Neuronal stem cell (in vitro differentiated cells): ENCODE measurements at regions not wholly inside any gene's neighbourhood (a gene's known extent, or its start where the extent isn't known, plus 50 kb on each side); places are given as distances from the start of the nearest gene placed in this dataset.

Experiments
- DNase-seq: peaks from one replicate; pipeline ENCODE4 v3.0.0-alpha.2; 2013; ENCODE audit warnings: low spot score
- H2AFZ ChIP-seq: one replicate; pipeline ENCODE4 v1.6.1; 2013; ENCODE audit warnings: mild to moderate bottlenecking, low read length, inconsistent platforms
- H2AK5ac ChIP-seq: 2 replicates; pipeline ENCODE4 v1.6.1; 2013; ENCODE audit warnings: low read depth, mild to moderate bottlenecking, inconsistent platforms, low read length, moderate library complexity, mixed read lengths
- H2BK120ac ChIP-seq: 2 replicates; pipeline ENCODE4 v1.6.1; 2013; ENCODE audit warnings: low read depth, mild to moderate bottlenecking, inconsistent platforms, low read length, moderate library complexity, mixed read lengths
- H2BK12ac ChIP-seq: one replicate; pipeline ENCODE4 v1.6.1; 2013; ENCODE audit warnings: low read length, inconsistent platforms
- H2BK15ac ChIP-seq: 2 replicates; pipeline ENCODE4 v1.6.1; 2013; ENCODE audit warnings: mild to moderate bottlenecking, low read length, inconsistent platforms, mixed read lengths
- H2BK5ac ChIP-seq: one replicate; pipeline ENCODE4 v1.6.1; 2013; ENCODE audit warnings: inconsistent platforms, mild to moderate bottlenecking, low read length, moderate library complexity
- H3K14ac ChIP-seq: one replicate; pipeline ENCODE4 v1.6.1; 2013; ENCODE audit warnings: low read length, inconsistent platforms
- H3K18ac ChIP-seq: 2 replicates; pipeline ENCODE4 v1.6.1; 2013; ENCODE audit warnings: low read length, inconsistent platforms
- H3K23ac ChIP-seq: 2 replicates; pipeline ENCODE4 v1.6.1; 2013; ENCODE audit warnings: low read depth, mild to moderate bottlenecking, mixed read lengths, low read length, inconsistent platforms; ENCODE audit not compliant: poor library complexity
- H3K27ac ChIP-seq: replicated peaks from 3 replicates; pipeline ENCODE4 v1.5.1; 2013; ENCODE audit warnings: low read length, inconsistent platforms
- H3K27me3 ChIP-seq, 3 experiments: 2 replicates each; pipeline ENCODE4 v1.6.1; 2013; ENCODE audit warnings: low read length in 3 of 3, mild to moderate bottlenecking in 2 of 3, inconsistent platforms in 1 of 3, low read depth in 1 of 3, mixed read lengths in 1 of 3, moderate library complexity in 1 of 3; ENCODE audit not compliant: control insufficient read depth in 3 of 3, insufficient read depth in 3 of 3
- H3K36me3 ChIP-seq, 2 donors: replicated peaks in 1 of 2; 2 replicates each; pipeline ENCODE4 v1.6.1; 2013; ENCODE audit warnings: low read length in 2 of 2; ENCODE audit not compliant: control insufficient read depth in 2 of 2, insufficient read depth in 2 of 2
- H3K4ac ChIP-seq: 2 replicates; pipeline ENCODE4 v1.6.1; 2013; ENCODE audit warnings: inconsistent platforms, mild to moderate bottlenecking, low read length, moderate library complexity
- H3K4me1 ChIP-seq, 2 donors: 1 replicate in 1 of 2; 2 replicates in 1 of 2; pipeline ENCODE4 v1.6.1; 2013; ENCODE audit warnings: low read length in 2 of 2, low read depth in 1 of 2; ENCODE audit not compliant: control insufficient read depth in 2 of 2, insufficient read depth in 1 of 2
- H3K4me2 ChIP-seq: one replicate; pipeline ENCODE4 v1.6.1; 2013; ENCODE audit warnings: mild to moderate bottlenecking, low read length, inconsistent platforms; ENCODE audit not compliant: insufficient read depth, poor library complexity, severe bottlenecking
- H3K4me3 ChIP-seq, 2 donors: 2 replicates each; pipeline ENCODE4 v1.5.1; 2013; ENCODE audit warnings: low read length in 2 of 2, mild to moderate bottlenecking in 2 of 2, inconsistent platforms in 1 of 2, moderate library complexity in 1 of 2
- H3K79me1 ChIP-seq: one replicate; pipeline ENCODE4 v1.6.1; 2013; ENCODE audit warnings: low read depth, mild to moderate bottlenecking, inconsistent platforms, low read length, moderate library complexity
- H3K9ac ChIP-seq: one replicate; pipeline ENCODE4 v1.6.1; 2013; ENCODE audit warnings: mild to moderate bottlenecking, low read depth, low read length, inconsistent platforms; ENCODE audit not compliant: poor library complexity
- H3K9me3 ChIP-seq, 2 donors: replicated peaks in 1 of 2; 2 replicates each; pipeline versions ENCODE3 to v1.6.1; 2013; ENCODE audit warnings: low read length in 2 of 2, mild to moderate bottlenecking in 2 of 2, inconsistent platforms in 1 of 2, low read depth in 1 of 2, mixed read lengths in 1 of 2, moderate library complexity in 1 of 2; ENCODE audit not compliant: control insufficient read depth in 2 of 2, insufficient read depth in 1 of 2
- H4K8ac ChIP-seq: one replicate; pipeline ENCODE4 v1.6.1; 2013; ENCODE audit warnings: low read depth, mild to moderate bottlenecking, inconsistent platforms, low read length, moderate library complexity
- H4K91ac ChIP-seq: one replicate; pipeline ENCODE4 v1.6.1; 2013; ENCODE audit warnings: low read length, low read depth, mild to moderate bottlenecking, inconsistent platforms; ENCODE audit not compliant: poor library complexity
- WGBS, 2 donors: extraction: QIAGEN DNeasy Blood & Tissue Kit; methylation state at CpG; one replicate each; pipeline ENCODE4 v1.1.7; 2013; ENCODE audit warnings: missing lambda C conversion rate in 2 of 2, mixed read lengths in 1 of 2; ENCODE audit not compliant: insufficient read length in 2 of 2, insufficient replicate concordance in 1 of 2; ENCODE audit errors: extremely low coverage in 2 of 2; 5-methylcytosine and 5-hydroxymethylcytosine counted together

DNA sequence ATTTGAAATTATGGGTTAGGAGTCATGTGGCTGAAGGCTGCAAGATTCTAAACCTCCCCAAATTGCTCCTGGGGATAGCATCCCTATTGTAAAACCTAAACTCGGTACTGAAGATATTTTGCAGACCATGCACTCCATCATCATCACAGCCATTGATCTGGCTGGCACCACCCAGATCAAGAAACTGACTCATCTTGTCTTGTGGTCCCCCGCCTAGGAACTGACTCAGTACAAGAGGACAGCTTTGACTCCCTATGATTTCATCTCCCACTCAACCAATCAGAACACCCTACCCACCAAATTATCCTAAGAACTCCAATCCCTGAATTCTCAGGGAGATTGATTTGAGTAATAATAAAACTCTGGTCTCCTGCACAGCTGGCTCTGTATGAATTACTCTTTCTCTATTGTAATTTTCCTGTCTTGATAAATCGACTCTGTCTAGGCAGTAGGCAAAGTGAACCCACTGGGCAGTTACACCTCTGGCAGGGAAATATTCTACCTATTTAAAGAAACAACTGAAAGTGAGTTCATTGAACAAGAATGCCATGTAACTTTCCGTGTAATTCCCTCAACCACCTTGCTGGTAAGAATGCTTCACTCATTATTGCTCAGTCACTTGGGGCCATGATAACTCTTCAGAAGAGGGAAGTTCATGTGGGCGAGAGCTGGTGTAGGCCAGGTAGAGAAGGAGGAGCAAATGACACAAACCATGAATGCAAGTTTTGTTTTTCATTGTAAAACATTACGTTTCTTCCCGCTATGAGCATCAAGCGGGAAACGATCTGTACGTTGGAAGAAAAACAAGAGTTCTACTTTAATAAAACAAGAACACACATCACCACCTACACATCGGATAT is 602.9 kb upstream of the ARID1B start:
- H2BK120ac ChIP-seq, result no peak overlapping the region
- H3K18ac ChIP-seq, result no peak overlapping the region
- WGBS, 2 donors, result no CpG with 5 or more reads among the region's 11 CpGs
- no peaks in the 10 kb centered on the region for H3K36me3 ChIP-seq
- no peak overlapping the region for H2BK15ac ChIP-seq
- no peak overlapping the region for H3K23ac ChIP-seq
- H2BK5ac ChIP-seq, result no peak overlapping the region
- no peak overlapping the region for H4K91ac ChIP-seq
- peaks cover 0 to 6% of the 10 kb centered on the region in 2 donors for H3K4me1 ChIP-seq
- no peak overlapping the region for H2AK5ac ChIP-seq
- no peak overlapping the region for H2AFZ ChIP-seq
- H3K9ac ChIP-seq, result no peak overlapping the region
- H3K9me3 ChIP-seq, result peaks cover 0 to 2% of the 10 kb centered on the region in 2 donors
- H3K4me3 ChIP-seq, result no peak overlapping the region
- no peak overlapping the region for H3K14ac ChIP-seq
- H3K4me2 ChIP-seq, result no peak overlapping the region
- H3K4ac ChIP-seq, result no peak overlapping the region
- H2BK12ac ChIP-seq, result no peak overlapping the region
- no peaks in the 10 kb centered on the region for H3K79me1 ChIP-seq
- H3K27me3 ChIP-seq, result no peaks in the 10 kb centered on the region
- no peak for DNase-seq
- no peak overlapping the region for H4K8ac ChIP-seq
- H3K27ac ChIP-seq, result no peak overlapping the region

DNA sequence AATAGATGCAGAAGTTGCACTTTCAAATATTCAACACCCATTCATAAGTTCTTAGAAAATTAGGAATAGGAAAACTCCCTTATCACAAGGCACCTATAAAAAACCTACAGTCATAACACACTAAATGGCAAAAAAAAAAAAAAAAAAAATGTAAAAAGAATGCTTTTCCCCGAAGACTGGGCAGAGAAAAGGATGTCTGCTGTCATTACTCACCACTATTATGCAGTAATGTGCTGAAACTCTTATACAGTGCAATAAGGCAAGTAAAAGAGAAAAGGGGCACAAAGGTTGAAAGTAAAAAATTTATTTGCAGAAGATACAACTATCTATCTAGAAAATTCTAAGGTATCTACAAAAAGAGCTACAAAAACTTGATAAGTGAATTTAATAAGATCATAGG is 607.8 kb upstream of the ARID1B start:
- no peak overlapping the region for H2AK5ac ChIP-seq
- peaks cover 0 to 8% of the 10 kb centered on the region in 2 donors for H3K4me1 ChIP-seq
- no peak overlapping the region for H2BK12ac ChIP-seq
- no peak overlapping the region for H3K18ac ChIP-seq
- H3K27ac ChIP-seq, result no peak overlapping the region
- no peak overlapping the region for H3K14ac ChIP-seq
- H3K9me3 ChIP-seq, result no peaks in the 10 kb centered on the region
- no peak overlapping the region for H3K9ac ChIP-seq
- H3K4ac ChIP-seq, result no peak overlapping the region
- no peak overlapping the region for H3K23ac ChIP-seq
- H2AFZ ChIP-seq, result no peak overlapping the region
- DNase-seq, result no peak
- H3K79me1 ChIP-seq, result no peaks in the 10 kb centered on the region
- H4K91ac ChIP-seq, result no peak overlapping the region
- no peaks in the 10 kb centered on the region for H3K36me3 ChIP-seq
- no peak overlapping the region for H3K4me2 ChIP-seq
- no peak overlapping the region for H2BK15ac ChIP-seq
- H2BK120ac ChIP-seq, result no peak overlapping the region
- no peak overlapping the region for H2BK5ac ChIP-seq
- no peak overlapping the region for H3K4me3 ChIP-seq
- WGBS, 2 donors, result no CpG with 5 or more reads among the region's 1 CpG
- H3K27me3 ChIP-seq, result no peaks in the 10 kb centered on the region
- H4K8ac ChIP-seq, result no peak overlapping the region

DNA sequence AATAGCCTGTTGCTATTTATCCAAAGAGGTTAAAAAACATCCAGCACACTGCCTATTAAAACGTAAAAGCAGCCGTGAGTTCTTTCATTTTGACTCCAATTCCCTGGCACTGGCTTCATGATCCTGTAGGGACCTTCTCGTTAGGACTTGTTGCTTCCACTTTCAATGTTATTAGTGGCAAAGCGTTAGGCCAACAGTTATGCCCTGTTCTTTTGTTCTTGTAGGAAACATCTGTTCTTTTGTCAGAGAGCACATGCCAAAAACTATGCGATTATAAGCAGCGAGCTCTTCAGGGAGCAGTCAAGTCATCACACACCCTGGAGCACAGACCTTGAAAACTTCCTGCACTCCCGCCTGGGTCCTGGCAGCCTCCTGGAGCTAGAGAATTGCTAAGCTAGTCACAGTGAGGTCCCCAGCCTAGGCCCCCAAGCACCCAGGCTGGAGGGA is 609.5 kb upstream of the ARID1B start:
- no peak overlapping the region for H2AFZ ChIP-seq
- H3K9ac ChIP-seq, result no peak overlapping the region
- no peak overlapping the region for H3K4me3 ChIP-seq
- H3K18ac ChIP-seq, result peak overlapping the region; percentile 61
- peak overlapping the region; percentile 12 for H3K14ac ChIP-seq
- no peak overlapping the region for H3K23ac ChIP-seq
- DNase-seq, result no peak
- no peak overlapping the region for H2BK120ac ChIP-seq
- no peak overlapping the region for H3K4ac ChIP-seq
- H2BK15ac ChIP-seq, result peak overlapping the region; percentile 11
- H3K36me3 ChIP-seq, result no peaks in the 10 kb centered on the region
- no peak overlapping the region for H4K91ac ChIP-seq
- H3K27me3 ChIP-seq, result no peaks in the 10 kb centered on the region
- no CpG with 5 or more reads among the region's 7 CpGs for WGBS, 2 donors
- H3K4me1 ChIP-seq, result peaks cover 0 to 8% of the 10 kb centered on the region in 2 donors
- no peak overlapping the region for H3K27ac ChIP-seq
- H3K4me2 ChIP-seq, result no peak overlapping the region
- no peaks in the 10 kb centered on the region for H3K79me1 ChIP-seq
- H2BK5ac ChIP-seq, result no peak overlapping the region
- H4K8ac ChIP-seq, result no peak overlapping the region
- no peaks in the 10 kb centered on the region for H3K9me3 ChIP-seq
- no peak overlapping the region for H2AK5ac ChIP-seq
- H2BK12ac ChIP-seq, result no peak overlapping the region

DNA sequence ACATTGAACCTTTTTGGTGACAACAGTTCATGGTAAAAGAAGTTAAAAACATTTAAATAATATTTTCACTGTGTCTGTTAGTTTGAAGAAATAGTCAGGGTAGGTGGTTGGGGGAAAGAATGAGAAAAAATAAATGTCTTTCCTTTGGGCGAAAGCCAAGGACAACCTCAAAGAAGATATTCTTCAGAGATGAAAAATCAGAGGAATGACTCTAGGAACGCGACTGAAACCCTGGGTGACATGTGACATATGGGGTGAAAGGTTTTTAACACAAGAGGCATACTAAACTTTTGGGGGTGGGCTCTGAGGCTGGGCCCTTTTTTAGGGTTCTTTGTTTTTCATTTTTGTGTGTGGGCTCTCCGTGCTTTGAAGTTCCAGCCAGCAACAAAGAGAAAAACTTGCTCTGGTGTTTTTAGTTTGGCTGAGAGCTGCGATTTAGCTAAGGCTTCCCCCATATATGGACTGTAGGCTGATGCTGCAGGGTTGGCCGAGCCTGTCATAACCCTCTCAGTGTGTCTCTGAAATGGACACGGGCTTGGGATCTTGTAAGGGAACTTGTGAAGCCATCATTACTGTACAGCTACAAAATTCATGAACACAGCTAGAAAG is 610.1 kb upstream of the ARID1B start:
- H3K18ac ChIP-seq, result no peak overlapping the region
- H3K9ac ChIP-seq, result no peak overlapping the region
- H3K23ac ChIP-seq, result no peak overlapping the region
- H2BK120ac ChIP-seq, result no peak overlapping the region
- no peaks in the 10 kb centered on the region for H3K27me3 ChIP-seq
- H3K4me2 ChIP-seq, result no peak overlapping the region
- H3K4me3 ChIP-seq, result no peak overlapping the region
- no CpG with 5 or more reads among the region's 7 CpGs for WGBS, 2 donors
- no peaks in the 10 kb centered on the region for H3K36me3 ChIP-seq
- H4K91ac ChIP-seq, result no peak overlapping the region
- H3K4ac ChIP-seq, result no peak overlapping the region
- H2AK5ac ChIP-seq, result no peak overlapping the region
- H3K4me1 ChIP-seq, result peaks cover 0 to 8% of the 10 kb centered on the region in 2 donors
- H2BK5ac ChIP-seq, result no peak overlapping the region
- H2BK15ac ChIP-seq, result no peak overlapping the region
- no peaks in the 10 kb centered on the region for H3K9me3 ChIP-seq
- no peak for DNase-seq
- H2BK12ac ChIP-seq, result no peak overlapping the region
- no peak overlapping the region for H2AFZ ChIP-seq
- H4K8ac ChIP-seq, result no peak overlapping the region
- no peak overlapping the region for H3K14ac ChIP-seq
- no peak overlapping the region for H3K27ac ChIP-seq
- H3K79me1 ChIP-seq, result no peaks in the 10 kb centered on the region
